ENCODE measurements at regions not wholly inside any gene's neighbourhood (a gene's known extent, or its start where the extent isn't known, plus 50 kb on each side); places are given as distances from the start of the nearest gene placed in this dataset.

DNA sequence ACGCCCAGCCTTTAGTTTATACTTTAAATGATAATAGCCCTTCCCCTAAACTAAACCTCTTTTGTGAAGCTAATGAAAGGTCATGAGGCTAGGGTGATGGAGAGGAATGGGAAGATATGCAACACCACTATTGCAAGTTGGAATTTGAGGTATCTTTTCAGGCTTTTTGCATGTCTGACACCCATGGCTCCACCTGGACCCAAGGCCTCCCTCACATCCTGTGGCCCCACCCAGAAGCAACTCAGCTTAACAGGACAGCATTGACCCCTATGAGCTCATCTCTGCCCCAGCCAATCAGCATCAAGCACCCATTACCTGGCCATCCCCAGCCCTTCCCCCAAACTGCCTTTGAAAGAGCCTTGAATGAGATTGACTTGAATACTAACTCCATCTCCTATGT, 674.2 kb upstream of the NRP1 start:
- TF ChIP-seq, protein P1, sequence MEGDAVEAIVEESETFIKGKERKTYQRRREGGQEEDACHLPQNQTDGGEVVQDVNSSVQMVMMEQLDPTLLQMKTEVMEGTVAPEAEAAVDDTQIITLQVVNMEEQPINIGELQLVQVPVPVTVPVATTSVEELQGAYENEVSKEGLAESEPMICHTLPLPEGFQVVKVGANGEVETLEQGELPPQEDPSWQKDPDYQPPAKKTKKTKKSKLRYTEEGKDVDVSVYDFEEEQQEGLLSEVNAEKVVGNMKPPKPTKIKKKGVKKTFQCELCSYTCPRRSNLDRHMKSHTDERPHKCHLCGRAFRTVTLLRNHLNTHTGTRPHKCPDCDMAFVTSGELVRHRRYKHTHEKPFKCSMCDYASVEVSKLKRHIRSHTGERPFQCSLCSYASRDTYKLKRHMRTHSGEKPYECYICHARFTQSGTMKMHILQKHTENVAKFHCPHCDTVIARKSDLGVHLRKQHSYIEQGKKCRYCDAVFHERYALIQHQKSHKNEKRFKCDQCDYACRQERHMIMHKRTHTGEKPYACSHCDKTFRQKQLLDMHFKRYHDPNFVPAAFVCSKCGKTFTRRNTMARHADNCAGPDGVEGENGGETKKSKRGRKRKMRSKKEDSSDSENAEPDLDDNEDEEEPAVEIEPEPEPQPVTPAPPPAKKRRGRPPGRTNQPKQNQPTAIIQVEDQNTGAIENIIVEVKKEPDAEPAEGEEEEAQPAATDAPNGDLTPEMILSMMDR (IDR thresholded peaks at IDR 0.05) = no peak
- TF ChIP-seq EP300 (IDR thresholded peaks at IDR 0.05) (no peak), POLR2A (IDR thresholded peaks at IDR 0.05) (no peak)

Data from stomach (tissue), 4 donors.